ENCODE measurements at regions not wholly inside any gene's neighbourhood (a gene's known extent, or its start where the extent isn't known, plus 50 kb on each side); places are given as distances from the start of the nearest gene placed in this dataset.

DNA sequence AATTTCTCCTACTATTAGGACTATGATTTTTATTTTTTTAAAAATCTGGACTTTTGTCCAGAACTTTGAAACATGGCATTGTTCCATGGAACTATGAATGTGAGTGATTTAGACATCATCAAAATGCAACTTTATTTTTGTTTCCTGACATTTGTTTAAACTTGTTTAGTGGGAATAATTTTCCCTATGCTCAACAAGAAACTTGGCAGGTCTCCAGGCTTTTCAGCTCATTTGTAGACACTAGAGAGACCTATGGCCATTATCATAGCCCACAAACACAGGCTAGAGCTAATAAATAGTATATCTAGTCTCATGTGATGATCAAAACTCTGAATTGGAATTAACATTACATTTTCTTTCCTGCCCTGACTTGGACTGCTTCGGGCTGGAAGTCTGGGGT, 145.1 kb upstream of the CELF4 start:
- intact Hi-C loops (cut with DNase I): no loop called here
- Histone ChIP-seq H3K4me3 (no peak overlapping the region), H3K36me3 (no peaks in the 10 kb centered on the region), H3K27me3 (no peaks in the 10 kb centered on the region), H3K27ac (no peak overlapping the region), H3K9me3 (no peaks in the 10 kb centered on the region), H3K4me1 (no peaks in the 10 kb centered on the region)
- no peak for TF ChIP-seq POLR2A (IDR thresholded peaks at IDR 0.05)
- TF ChIP-seq, protein P1, sequence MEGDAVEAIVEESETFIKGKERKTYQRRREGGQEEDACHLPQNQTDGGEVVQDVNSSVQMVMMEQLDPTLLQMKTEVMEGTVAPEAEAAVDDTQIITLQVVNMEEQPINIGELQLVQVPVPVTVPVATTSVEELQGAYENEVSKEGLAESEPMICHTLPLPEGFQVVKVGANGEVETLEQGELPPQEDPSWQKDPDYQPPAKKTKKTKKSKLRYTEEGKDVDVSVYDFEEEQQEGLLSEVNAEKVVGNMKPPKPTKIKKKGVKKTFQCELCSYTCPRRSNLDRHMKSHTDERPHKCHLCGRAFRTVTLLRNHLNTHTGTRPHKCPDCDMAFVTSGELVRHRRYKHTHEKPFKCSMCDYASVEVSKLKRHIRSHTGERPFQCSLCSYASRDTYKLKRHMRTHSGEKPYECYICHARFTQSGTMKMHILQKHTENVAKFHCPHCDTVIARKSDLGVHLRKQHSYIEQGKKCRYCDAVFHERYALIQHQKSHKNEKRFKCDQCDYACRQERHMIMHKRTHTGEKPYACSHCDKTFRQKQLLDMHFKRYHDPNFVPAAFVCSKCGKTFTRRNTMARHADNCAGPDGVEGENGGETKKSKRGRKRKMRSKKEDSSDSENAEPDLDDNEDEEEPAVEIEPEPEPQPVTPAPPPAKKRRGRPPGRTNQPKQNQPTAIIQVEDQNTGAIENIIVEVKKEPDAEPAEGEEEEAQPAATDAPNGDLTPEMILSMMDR (IDR thresholded peaks at IDR 0.05): no peak
- no peak for DNase-seq
- WGBS, 2 donors: 71 to 78% methylated on average over 1 of the region's 1 CpG

DNA sequence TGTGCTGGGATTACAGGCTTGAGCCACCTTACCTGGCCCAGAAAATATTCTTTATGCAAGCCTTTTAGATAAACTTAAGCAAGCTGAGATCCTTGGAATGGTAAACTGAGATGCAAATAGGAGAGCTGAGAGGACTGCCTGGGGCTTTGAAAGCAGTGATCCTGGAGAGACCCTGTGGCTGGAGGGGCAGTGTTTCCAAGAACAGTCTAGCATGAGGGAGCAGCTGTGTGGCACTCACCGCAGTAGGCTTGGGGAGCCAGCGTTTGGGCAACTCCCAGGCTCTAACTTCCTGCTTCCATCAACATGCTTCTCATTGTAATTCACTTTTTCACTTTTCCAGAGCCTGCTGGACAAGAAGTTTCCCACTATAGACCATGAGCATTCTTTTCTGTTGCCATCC, 144.1 kb upstream of the CELF4 start:
- Histone ChIP-seq H3K36me3 (no peaks in the 10 kb centered on the region), H3K9me3 (no peaks in the 10 kb centered on the region), H3K27ac (no peak overlapping the region), H3K27me3 (no peaks in the 10 kb centered on the region), H3K4me3 (no peak overlapping the region), H3K4me1 (no peaks in the 10 kb centered on the region)
- intact Hi-C loops (cut with DNase I): no loop called here
- DNase-seq: no peak
- 75 to 77% methylated on average over 2 of the region's 2 CpGs for WGBS, 2 donors
- TF ChIP-seq, protein P1 (IDR thresholded peaks at IDR 0.05): no peak
- TF ChIP-seq POLR2AphosphoS5 (IDR thresholded peaks at IDR 0.05) (no peak), POLR2A (IDR thresholded peaks at IDR 0.05) (no peak), EP300 (IDR thresholded peaks at IDR 0.05) (no peak)

DNA sequence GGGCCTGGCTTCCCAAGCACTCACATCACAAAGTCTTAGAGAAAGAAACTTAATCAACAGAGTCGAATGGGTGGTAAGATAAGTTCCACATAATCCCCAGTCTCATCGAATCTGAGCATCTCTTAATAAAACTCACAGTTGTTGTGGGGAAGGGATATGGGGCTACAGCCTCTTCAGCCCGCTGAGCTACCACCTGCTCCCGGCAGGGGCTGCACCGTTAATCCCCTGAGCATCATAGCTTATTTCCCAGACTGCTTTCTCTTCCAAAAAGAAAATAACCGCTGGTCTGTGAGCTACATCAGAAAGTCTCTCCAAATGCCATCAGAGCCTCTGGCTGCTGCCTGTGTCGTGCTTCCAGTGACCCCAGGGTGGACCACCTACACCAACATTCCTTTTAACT, 139.4 kb upstream of the CELF4 start:
- Histone ChIP-seq H3K27ac (no peak overlapping the region), H3K9me3 (no peaks in the 10 kb centered on the region), H3K27me3 (no peaks in the 10 kb centered on the region), H3K4me3 (no peak overlapping the region), H3K36me3 (no peaks in the 10 kb centered on the region), H3K4me1 (no peaks in the 10 kb centered on the region)
- intact Hi-C loops (cut with DNase I): no loop called here
- no peak for DNase-seq
- TF ChIP-seq, protein P1 (IDR thresholded peaks at IDR 0.05): no peak
- TF ChIP-seq EP300 (IDR thresholded peaks at IDR 0.05): no peak
- no peak for TF ChIP-seq POLR2A (IDR thresholded peaks at IDR 0.05)
- no peak for TF ChIP-seq POLR2AphosphoS5 (IDR thresholded peaks at IDR 0.05)
- 78 to 85% methylated on average over 7 of the region's 7 CpGs for WGBS, 2 donors

- Histone ChIP-seq H3K36me3 (no peaks in the 10 kb centered on the region), H3K27ac (no peak overlapping the region), H3K27me3 (no peaks in the 10 kb centered on the region), H3K4me3 (no peak overlapping the region), H3K4me1 (no peaks in the 10 kb centered on the region), H3K9me3 (no peaks in the 10 kb centered on the region)
- no peak for TF ChIP-seq EP300 (IDR thresholded peaks at IDR 0.05)
- TF ChIP-seq POLR2AphosphoS5 (IDR thresholded peaks at IDR 0.05): no peak
- TF ChIP-seq, protein P1 (IDR thresholded peaks at IDR 0.05): no peak
- no peak for TF ChIP-seq POLR2A (IDR thresholded peaks at IDR 0.05)
- 41 to 70% methylated on average over 2 of the region's 2 CpGs for WGBS, 2 donors
- no peak for DNase-seq
- intact Hi-C loops (cut with DNase I): no loop called here
Measured at GRCh38 chr18:37702841-37703240, 137.2 kb upstream of the CELF4 start.

DNA sequence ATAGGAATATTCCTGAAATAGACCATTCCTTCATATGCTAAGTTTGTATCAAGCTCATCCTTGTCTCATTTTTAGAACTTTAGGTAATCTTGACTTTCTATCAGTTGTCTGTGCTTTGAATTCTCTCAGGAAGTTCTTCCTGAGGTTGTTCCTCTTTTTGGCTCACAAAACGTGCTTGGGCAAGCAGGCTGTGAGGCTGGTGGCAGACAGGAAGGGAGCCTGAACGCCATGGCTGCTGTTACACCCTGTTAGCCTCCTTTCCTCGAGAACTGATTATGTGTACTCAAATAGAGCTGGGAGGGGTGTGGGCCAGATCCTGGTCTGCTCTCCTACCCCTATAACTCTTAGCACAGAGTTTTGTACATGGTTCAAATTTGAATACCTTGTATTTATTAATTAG, 136.4 kb upstream of the CELF4 start:
- DNase-seq: no peak
- no peaks in the 10 kb centered on the region for H3K4me1 ChIP-seq
- no peak overlapping the region for H3K4me3 ChIP-seq
- intact Hi-C loops (cut with DNase I): no loop called here
- TF ChIP-seq POLR2AphosphoS5 (IDR thresholded peaks at IDR 0.05) (no peak), POLR2A (IDR thresholded peaks at IDR 0.05) (no peak), EP300 (IDR thresholded peaks at IDR 0.05) (no peak)
- TF ChIP-seq, protein P1 (IDR thresholded peaks at IDR 0.05): no peak
- H3K9me3 ChIP-seq: no peaks in the 10 kb centered on the region
- no peaks in the 10 kb centered on the region for H3K27me3 ChIP-seq
- WGBS, 2 donors: 25 to 30% methylated on average over 3 of the region's 3 CpGs
- no peak overlapping the region for H3K27ac ChIP-seq
- no peaks in the 10 kb centered on the region for H3K36me3 ChIP-seq

Data from sigmoid colon (tissue), 6 donors.